Activated T-helper 2 cell treated with anti-CD3 and anti-CD28 coated beads, Interferon-gamma antibody, Interleukin-2, Interleukin-4, amounts not matched to agents 10 μg/mL and 5 μg/mL and 100 μg/mL, durations not matched to agents 14 hours and 24 hours and 36 hours (primary cell): ENCODE measurements at regions not wholly inside any gene's neighbourhood (a gene's known extent, or its start where the extent isn't known, plus 50 kb on each side); places are given as distances from the start of the nearest gene placed in this dataset.
"Not testable (repeated sequence)": the region's sequence is repeated elsewhere in the genome, so short reads cannot be mapped to it uniquely, and the experiment has no call there.

ENCODE experiments used
- DNase-seq: peaks from one replicate; pipeline ENCODE4 v3.0.0; 2021; ENCODE audit warnings: low spot score
- H3K27ac Mint-ChIP-seq: one replicate; pipeline ENCODE4 v1.8.0; 2021; ENCODE audit warnings: mixed read lengths
- H3K27me3 Mint-ChIP-seq: one replicate; pipeline ENCODE4 v1.8.0; 2021; ENCODE audit warnings: low read depth, mixed read lengths
- H3K36me3 Mint-ChIP-seq: one replicate; pipeline ENCODE4 v1.8.0; 2021; ENCODE audit warnings: low read depth, mixed read lengths
- H3K4me1 Mint-ChIP-seq: one replicate; pipeline ENCODE4 v1.8.0; 2021; ENCODE audit warnings: low read depth, mixed read lengths
- H3K4me3 Mint-ChIP-seq: one replicate; pipeline ENCODE4 v1.8.0; 2021; ENCODE audit warnings: low read depth, mild to moderate bottlenecking, moderate library complexity, mixed read lengths
- H3K9me3 Mint-ChIP-seq: one replicate; pipeline ENCODE4 v1.8.0; 2021; ENCODE audit warnings: mixed read lengths
- intact Hi-C: fragments of 100-400 bp; cut with micrococcal nuclease; formaldehyde crosslinking; loops from one replicate; pipeline ENCODE4 v1.15.1; 2023

DNA sequence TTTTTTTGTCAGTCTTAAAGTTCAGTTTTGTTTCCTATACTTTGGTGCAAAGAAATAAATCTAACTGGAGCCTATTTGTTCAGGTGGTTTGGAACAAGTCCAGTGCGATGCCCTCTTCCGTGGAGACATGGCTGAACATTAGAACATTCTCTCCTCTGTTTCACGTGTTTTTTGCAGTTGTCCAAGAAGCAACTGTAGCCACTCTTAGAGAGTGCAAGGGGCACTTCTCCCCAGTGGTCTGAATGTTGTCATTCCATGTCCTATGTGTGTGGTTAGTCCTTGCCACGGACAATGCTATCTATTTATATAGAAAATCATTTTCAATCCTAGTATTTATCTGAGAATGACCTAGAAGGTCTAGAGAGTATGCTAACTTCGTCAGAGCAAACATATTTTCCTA lies 1232.5 kb upstream of the SEL1L start:
- Mint-ChIP-seq H3K27me3 (no peaks in the 10 kb centered on the region), H3K4me3 (no peak overlapping the region), H3K9me3 (peaks cover 19% of the 10 kb centered on the region), H3K4me1 (no peaks in the 10 kb centered on the region), H3K36me3 (no peaks in the 10 kb centered on the region), H3K27ac (no peak overlapping the region)
- no peak for DNase-seq
- intact Hi-C loops, result no loop called here

DNA sequence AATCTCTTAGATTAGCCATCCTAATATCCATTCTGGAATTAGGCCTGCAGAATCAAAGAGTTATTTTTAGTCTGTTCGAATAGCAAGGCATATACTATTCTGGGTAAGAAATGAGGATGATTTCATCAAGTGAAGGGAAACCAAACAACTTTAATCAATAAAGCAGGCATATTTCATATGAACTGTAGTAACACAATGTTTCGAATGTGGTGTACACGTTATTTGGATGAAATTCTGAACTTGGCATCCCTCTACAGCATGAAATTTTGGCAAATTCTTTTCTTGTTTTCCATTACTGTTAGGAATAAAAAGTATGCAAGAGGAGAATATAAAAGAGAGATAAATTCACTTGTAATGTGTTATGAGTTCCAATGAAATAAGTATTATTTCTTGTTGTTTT lies 1233.3 kb upstream of the SEL1L start:
- no peak overlapping the region for H3K4me3 Mint-ChIP-seq
- no peaks in the 10 kb centered on the region for H3K27me3 Mint-ChIP-seq
- H3K36me3 Mint-ChIP-seq, result no peaks in the 10 kb centered on the region
- no peak for DNase-seq
- no peak overlapping the region for H3K27ac Mint-ChIP-seq
- H3K4me1 Mint-ChIP-seq, result no peaks in the 10 kb centered on the region
- peaks cover 23% of the 10 kb centered on the region for H3K9me3 Mint-ChIP-seq
- intact Hi-C loops, result no loop called here

DNA sequence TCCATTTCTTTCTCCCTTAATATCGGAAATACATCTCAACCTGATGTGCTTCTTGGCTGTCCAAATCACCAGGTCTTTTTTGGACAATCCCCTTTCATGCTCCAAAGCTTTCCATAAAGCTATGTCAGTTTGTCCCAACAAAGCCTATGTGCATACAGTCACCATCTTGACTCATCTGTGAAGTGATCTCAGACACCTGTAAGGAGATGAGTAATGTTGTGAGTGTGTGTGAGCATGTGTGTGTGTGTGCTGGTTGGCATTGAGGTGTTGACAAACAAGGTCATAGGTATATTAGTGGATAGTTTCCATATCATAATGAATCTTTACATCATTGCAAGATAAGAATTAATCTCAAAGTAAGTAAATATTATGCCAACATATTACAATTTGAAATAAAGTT lies 1243.3 kb upstream of the SEL1L start:
- no peak for DNase-seq
- H3K4me1 Mint-ChIP-seq, result no peaks in the 10 kb centered on the region
- peaks cover 32% of the 10 kb centered on the region for H3K9me3 Mint-ChIP-seq
- intact Hi-C loops, result no loop called here
- no peak overlapping the region for H3K27ac Mint-ChIP-seq
- H3K36me3 Mint-ChIP-seq, result no peaks in the 10 kb centered on the region
- H3K27me3 Mint-ChIP-seq, result no peaks in the 10 kb centered on the region
- no peak overlapping the region for H3K4me3 Mint-ChIP-seq

DNA sequence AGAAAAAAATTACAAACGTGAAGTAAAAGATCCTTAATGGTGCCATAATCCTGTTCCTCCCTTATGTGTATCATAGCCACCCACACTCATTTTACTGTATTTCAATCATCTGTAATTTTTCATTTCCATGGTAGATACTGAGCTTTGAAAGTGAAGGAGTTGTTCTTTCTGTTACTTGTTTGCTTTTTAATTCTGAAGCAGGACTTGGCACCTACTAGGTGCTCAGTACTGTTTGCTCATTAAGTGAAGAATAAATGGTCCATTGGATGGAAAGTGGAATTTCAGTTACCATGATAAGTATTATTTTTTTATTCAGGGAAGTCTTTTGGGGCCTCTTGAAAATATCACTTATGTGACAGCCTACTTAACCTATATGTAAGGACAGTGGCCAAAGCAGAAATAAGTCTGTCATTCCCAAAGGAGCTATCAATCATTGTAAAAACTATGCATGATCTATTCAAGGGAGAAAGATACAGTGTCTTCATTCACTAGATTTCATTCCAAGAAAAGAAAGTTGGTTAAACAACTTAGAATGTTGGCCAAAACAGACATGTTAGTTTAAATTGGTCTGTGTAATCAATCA lies 1244.4 kb upstream of the SEL1L start:
- H3K36me3 Mint-ChIP-seq, result no peaks in the 10 kb centered on the region
- DNase-seq, result no peak
- no peak overlapping the region for H3K27ac Mint-ChIP-seq
- H3K4me1 Mint-ChIP-seq, result no peaks in the 10 kb centered on the region
- no peak overlapping the region for H3K4me3 Mint-ChIP-seq
- no peaks in the 10 kb centered on the region for H3K27me3 Mint-ChIP-seq
- intact Hi-C loops, result no loop called here
- peaks cover 27% of the 10 kb centered on the region for H3K9me3 Mint-ChIP-seq

DNA sequence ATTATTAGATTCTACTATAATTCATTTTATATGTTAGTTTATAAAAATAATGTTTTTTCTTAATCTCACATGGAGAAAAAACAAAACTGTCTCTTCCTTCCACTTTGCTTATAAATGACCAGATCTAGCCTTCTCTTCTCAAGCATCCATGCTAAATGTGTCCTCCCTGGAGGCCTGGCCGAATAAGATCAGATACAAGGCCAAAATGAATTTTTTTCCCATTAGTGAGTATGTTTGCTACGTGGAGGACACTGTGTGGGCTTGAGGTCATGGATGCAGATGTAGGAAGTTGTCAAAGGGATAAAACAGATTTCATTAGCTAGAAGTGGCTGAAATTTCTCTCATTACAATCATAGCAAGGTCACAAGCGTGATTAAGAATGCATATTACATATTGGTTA lies 1244.9 kb upstream of the SEL1L start:
- no peak for DNase-seq
- intact Hi-C loops, result no loop called here
- Mint-ChIP-seq H3K27ac (no peak overlapping the region), H3K27me3 (no peaks in the 10 kb centered on the region), H3K36me3 (no peaks in the 10 kb centered on the region), H3K9me3 (peaks cover 32% of the 10 kb centered on the region), H3K4me1 (no peaks in the 10 kb centered on the region), H3K4me3 (no peak overlapping the region)

DNA sequence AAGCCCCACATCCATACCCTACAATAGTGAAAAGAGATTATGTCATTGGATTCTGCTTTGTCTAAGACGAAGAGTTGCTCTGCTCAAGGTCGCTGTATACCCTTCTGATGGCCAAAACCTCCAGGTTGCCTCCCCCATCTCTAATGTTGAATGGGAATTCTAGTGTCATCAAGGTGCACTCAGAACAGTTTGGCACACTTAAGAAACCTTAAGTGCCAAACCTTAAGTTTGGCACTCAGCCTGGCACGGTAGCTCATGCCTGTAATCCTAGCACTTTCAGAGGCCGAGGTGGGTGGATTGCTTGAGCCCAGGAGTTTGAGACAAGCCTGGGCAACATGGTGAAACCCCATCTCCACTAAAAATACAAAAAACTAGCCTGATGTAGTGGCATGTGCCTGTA lies 1245.6 kb upstream of the SEL1L start:
- intact Hi-C loops, result no loop called here
- DNase-seq, result no peak
- H3K27ac Mint-ChIP-seq, result no peak overlapping the region

DNA sequence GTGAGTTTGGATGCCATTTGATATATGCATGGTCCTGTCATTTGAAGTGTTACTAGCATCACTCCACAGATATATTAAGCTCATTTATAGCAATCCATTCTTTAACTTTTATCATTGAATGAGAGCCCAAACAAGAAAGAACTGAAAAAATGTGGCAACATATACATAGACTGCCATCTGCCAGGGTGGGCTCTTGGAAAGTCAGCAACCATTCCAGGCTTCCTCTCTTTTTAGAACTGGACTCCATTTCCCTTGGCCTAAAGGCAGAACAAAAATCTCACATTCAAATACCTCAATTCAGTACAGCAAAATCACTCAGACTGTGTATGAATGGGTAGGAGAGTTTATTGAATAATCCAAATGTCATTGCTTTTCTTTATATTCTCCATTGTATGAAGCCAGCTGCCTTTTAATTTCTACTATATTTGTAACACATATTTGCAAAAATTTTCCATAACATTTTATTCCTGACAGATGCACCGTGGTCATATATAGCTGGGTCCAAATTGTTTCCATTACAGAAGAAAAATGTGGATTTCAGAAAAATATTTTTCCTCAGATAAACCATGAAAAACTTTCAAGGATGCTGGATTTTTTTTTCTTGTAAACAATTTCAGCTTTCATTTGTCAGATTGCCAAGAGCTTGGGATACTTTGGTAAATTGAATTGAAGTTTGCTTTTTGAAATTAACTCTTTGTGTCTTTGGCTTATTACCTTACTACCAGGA lies 1252.3 kb upstream of the SEL1L start:
- intact Hi-C loops, result no loop called here
- Mint-ChIP-seq H3K9me3 (peaks cover 28% of the 10 kb centered on the region), H3K4me1 (no peaks in the 10 kb centered on the region), H3K27ac (no peak overlapping the region), H3K27me3 (no peaks in the 10 kb centered on the region), H3K36me3 (no peaks in the 10 kb centered on the region), H3K4me3 (no peak overlapping the region)
- DNase-seq, result no peak

More for the DNA sequence above, 1245.6 kb upstream of the SEL1L start:
- Mint-ChIP-seq H3K27me3 (no peaks in the 10 kb centered on the region), H3K4me1 (no peaks in the 10 kb centered on the region), H3K9me3 (peaks cover 32% of the 10 kb centered on the region), H3K4me3 (no peak overlapping the region), H3K36me3 (no peaks in the 10 kb centered on the region)

DNA sequence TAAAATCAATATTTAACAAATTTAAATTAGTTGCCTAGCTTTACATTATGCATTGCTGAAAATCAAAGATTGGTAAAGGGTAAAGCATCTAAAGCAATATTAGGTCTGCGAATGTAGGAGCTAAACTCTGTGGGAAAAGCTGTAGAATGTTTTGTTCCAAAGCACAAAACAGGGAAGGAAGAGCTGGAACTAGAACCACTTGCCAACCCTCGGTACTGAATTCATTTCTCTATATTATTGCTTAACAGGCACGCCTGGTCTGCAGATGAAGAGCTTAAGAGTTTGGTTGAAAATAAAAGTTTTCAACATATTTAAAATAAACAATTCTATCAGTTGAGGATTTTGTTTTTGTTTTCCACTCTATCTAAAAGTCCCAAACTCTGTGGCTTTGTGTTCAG lies 1252.8 kb upstream of the SEL1L start:
- Mint-ChIP-seq H3K4me3 (no peak overlapping the region), H3K4me1 (no peaks in the 10 kb centered on the region), H3K9me3 (peaks cover 22% of the 10 kb centered on the region), H3K36me3 (no peaks in the 10 kb centered on the region), H3K27ac (no peak overlapping the region), H3K27me3 (no peaks in the 10 kb centered on the region)
- intact Hi-C loops, result no loop called here
- no peak for DNase-seq

DNA sequence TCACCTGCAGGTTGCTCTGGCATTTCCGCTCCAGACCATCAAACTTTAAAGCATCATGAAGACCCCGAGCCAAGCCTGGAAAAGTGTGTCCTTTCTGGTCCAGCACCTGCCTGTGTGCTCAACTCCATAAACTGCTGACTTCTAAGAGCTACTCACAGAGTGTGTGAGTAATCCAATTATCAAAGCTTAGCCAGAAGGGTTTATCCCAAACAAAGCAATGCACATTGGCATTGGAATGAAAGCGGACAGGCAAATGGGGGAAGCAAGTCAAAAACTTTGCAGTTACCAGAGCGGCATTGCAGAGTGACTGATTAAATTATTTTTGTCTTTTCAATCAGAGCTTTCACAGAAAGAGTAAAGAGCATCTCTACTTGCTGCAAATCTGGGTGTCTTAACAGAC lies 1262.4 kb upstream of the SEL1L start:
- DNase-seq, result no peak
- Mint-ChIP-seq H3K27me3 (no peaks in the 10 kb centered on the region), H3K27ac (no peak overlapping the region), H3K9me3 (peaks cover 12% of the 10 kb centered on the region), H3K4me3 (no peak overlapping the region), H3K36me3 (no peaks in the 10 kb centered on the region), H3K4me1 (no peaks in the 10 kb centered on the region)
- intact Hi-C loops, result no loop called here

DNA sequence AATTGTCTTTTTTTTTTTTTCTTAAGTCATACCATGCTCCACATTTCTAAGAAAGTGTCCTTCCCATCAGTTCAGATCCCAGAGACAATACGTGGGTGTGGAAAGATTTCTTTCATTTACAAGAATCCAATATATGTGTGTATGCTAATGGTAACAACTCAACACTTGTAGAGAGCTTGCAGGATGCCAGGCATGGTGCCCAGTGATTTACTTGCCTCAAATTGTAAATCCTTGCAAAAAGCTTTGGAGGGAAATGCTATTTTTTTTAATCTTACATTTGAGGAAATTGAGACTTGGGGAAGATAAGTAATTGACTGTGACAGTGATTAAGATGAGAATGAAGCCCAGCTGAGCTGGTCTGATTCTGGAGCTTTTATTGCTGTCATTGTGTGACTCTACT lies 1264.6 kb upstream of the SEL1L start:
- Mint-ChIP-seq H3K9me3 (peaks cover 19% of the 10 kb centered on the region), H3K4me1 (no peaks in the 10 kb centered on the region), H3K36me3 (no peaks in the 10 kb centered on the region), H3K4me3 (no peak overlapping the region), H3K27me3 (no peaks in the 10 kb centered on the region), H3K27ac (no peak overlapping the region)
- intact Hi-C loops, result no loop called here
- DNase-seq, result no peak

DNA sequence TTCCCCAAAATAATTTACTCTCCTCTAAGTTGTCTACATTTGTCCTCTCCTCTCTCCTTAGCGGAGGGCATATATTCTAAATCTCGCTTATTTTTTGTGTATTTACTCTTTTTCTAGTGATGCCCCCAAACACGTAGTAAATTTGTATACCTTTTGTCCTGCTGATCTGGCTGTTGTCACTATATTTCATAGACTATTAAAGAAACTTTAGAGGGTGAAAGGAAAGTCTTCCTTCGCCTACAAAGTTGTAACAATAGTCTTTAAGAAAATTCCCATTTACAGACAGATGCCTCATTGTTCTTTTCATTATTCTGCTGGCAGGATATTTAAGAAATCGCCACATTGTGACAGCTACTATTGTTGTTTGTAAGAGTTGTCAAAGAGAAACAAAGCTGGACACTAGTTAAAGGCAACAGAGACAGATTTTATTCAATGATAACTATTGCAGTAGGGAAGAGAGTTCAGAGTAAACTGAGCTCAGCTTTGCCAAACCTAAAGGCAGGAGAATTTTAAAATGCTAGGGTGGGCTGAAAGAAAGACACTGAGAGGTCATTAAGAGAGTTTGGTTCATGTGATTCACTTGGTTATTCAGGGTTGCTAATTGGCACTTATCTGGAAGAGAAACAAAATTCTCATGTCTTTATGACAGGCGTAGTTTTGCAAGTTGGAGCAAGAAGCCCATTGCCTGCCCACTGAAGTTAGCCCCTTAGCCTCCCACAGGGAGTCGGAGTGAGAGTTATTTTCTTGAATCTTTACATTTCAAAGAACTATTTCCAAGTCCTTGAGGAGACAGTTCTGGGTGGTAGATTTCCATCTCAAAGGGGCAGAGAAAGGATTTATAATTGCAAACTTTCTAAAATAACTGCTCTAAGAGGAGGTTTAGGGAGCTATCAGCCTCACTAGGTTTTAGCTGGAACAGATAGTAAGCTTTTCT lies 1272.5 kb upstream of the SEL1L start:
- intact Hi-C loops, result no loop called here
- H3K27ac Mint-ChIP-seq, result no peak overlapping the region
- no peaks in the 10 kb centered on the region for H3K4me1 Mint-ChIP-seq
- no peaks in the 10 kb centered on the region for H3K36me3 Mint-ChIP-seq
- H3K9me3 Mint-ChIP-seq, result peaks cover 30% of the 10 kb centered on the region
- DNase-seq, result no peak
- H3K4me3 Mint-ChIP-seq, result no peak overlapping the region
- no peaks in the 10 kb centered on the region for H3K27me3 Mint-ChIP-seq

DNA sequence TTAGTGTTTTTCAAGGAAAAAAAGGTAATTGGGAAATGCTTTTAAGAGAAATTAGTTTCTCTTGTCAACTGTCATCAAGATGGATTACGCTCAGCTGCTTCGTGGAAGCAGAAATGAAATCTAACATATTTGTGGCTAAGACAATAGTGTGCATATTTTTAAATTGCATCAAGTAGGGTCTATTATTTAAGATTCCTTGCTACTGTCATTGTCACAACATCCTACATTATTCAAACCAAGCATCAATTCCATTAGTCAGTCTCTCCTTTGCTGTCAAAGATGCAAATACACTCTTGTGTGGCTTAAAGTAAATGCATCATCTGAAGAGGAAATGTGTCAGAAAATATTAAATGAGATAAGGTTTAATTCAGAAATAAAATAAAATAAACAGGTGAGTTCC lies 1277.6 kb upstream of the SEL1L start:
- intact Hi-C loops, result no loop called here
- H3K4me1 Mint-ChIP-seq, result no peaks in the 10 kb centered on the region
- H3K27ac Mint-ChIP-seq, result no peak overlapping the region
- no peak overlapping the region for H3K4me3 Mint-ChIP-seq
- no peak for DNase-seq
- no peaks in the 10 kb centered on the region for H3K27me3 Mint-ChIP-seq
- H3K36me3 Mint-ChIP-seq, result no peaks in the 10 kb centered on the region
- peaks cover 20% of the 10 kb centered on the region for H3K9me3 Mint-ChIP-seq

DNA sequence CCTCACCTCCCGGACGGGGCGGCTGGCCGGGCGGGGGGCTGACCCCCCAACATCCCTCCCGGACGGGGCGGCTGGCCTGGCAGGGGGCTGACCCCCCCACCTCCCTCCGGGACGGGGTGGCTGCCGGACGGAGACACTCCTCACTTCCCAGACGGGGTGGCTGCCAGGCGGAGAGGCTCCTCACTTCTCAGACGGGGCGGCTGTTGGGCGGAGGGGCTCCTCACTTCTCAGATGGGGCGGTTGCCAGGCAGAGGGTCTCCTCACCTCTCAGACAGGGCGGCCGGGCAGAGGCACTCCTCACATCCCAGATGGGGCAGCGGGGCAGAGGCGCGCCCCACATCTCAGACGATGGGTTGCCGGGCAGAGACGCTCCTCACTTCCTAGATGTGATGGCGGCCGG lies 1280.7 kb upstream of the SEL1L start:
- H3K36me3 Mint-ChIP-seq, intact Hi-C loops, H3K27me3 Mint-ChIP-seq, H3K4me3 Mint-ChIP-seq, DNase-seq, H3K27ac Mint-ChIP-seq, H3K4me1 Mint-ChIP-seq: not testable (repeated sequence)
- peaks cover 11% of the 10 kb centered on the region for H3K9me3 Mint-ChIP-seq
